ENCODE measurements at regions not wholly inside any gene's neighbourhood (a gene's known extent, or its start where the extent isn't known, plus 50 kb on each side); places are given as distances from the start of the nearest gene placed in this dataset.

DNA sequence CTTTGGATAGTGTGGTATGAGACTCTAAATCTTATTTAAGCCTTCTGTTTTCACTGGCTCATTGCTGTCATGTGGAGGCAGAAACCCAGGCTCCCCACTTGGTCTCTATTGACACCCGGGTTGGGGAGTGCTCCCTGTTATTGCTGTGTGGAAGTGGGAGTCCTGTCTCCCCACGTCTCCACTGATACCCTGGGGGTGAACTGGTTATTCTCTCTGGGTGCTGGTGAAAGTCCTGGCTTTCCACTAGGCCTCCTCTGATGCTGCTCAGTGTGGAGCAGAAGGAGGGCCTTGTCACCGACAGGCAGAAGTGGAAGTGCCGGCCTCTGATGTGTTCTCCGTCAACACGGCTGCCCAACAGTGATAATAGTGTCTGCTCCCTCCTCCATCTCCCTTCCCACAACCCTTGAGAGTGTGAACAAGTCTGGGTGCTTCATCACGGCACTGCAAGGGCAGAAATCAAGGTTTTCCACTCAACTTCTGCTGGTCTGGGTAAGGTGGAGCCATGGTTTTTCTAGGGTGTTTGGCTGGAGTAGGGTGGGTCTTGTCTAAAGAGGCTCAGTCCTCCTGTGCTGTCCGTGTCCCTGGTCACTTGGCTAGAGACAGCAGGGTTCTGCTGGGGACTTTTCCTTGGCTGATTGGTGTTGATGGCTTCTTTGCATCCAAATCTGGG lies 240.7 kb upstream of the B3GAT1 start:
- TF ChIP-seq FOXK2 (IDR thresholded peaks at IDR 0.05) (no peak), SP1 (IDR thresholded peaks at IDR 0.05) (no peak), BHLHE40 (IDR thresholded peaks at IDR 0.05; ENCODE audit: borderline replicate concordance) (no peak)
